Karpas-422 (cell line): ENCODE measurements at regions not wholly inside any gene's neighbourhood (a gene's known extent, or its start where the extent isn't known, plus 50 kb on each side); places are given as distances from the start of the nearest gene placed in this dataset.

ENCODE experiments used
- DNase-seq: peaks from one replicate; pipeline ENCODE4 v3.0.0-alpha.2; 2015
- H2AFZ ChIP-seq: fragments of 200-600 bp; sonication (generic); 2 replicates; pipeline ENCODE4 v1.6.1; 2014; ENCODE audit warnings: antibody characterized with exemption, low read length, mixed read lengths
- H3K27ac ChIP-seq: fragments of 200-600 bp; sonication (generic); 2 replicates; pipeline ENCODE4 v1.5.1; 2014; ENCODE audit warnings: mild to moderate bottlenecking, low read length, moderate library complexity
- H3K27me3 ChIP-seq: fragments of 200-600 bp; sonication (generic); 2 replicates; pipeline ENCODE4 v1.6.1; 2014; ENCODE audit warnings: low read length, mixed read lengths
- H3K36me3 ChIP-seq: fragments of 200-600 bp; sonication (generic); 2 replicates; pipeline ENCODE4 v1.6.1; 2014; ENCODE audit warnings: low read length, mixed read lengths; ENCODE audit not compliant: insufficient read depth
- H3K4me1 ChIP-seq: fragments of 200-600 bp; sonication (generic); 2 replicates; pipeline ENCODE4 v1.6.1; 2014; ENCODE audit warnings: mild to moderate bottlenecking, low read length, mixed read lengths
- H3K4me2 ChIP-seq: fragments of 200-600 bp; sonication (generic); 2 replicates; pipeline ENCODE4 v1.6.1; 2014; ENCODE audit warnings: low read length, low read depth, mild to moderate bottlenecking; ENCODE audit not compliant: poor library complexity, severe bottlenecking
- H3K4me3 ChIP-seq: fragments of 200-600 bp; sonication (generic); 2 replicates; pipeline ENCODE4 v1.5.1; 2014; ENCODE audit warnings: mild to moderate bottlenecking, antibody characterized with exemption, low read length, mixed read lengths
- H3K79me2 ChIP-seq: fragments of 200-600 bp; sonication (generic); 2 replicates; pipeline ENCODE4 v1.6.1; 2014; ENCODE audit warnings: mild to moderate bottlenecking, low read length, mixed read lengths
- H3K9ac ChIP-seq: fragments of 200-600 bp; sonication (generic); 2 replicates; pipeline ENCODE4 v1.6.0; 2014; ENCODE audit warnings: low read length
- H3K9me2 ChIP-seq: fragments of 200-600 bp; sonication (generic), shearing (Covaris generic); replicated peaks from 2 replicates; pipeline ENCODE4 v1.6.0; 2014; ENCODE audit warnings: mild to moderate bottlenecking, low read length, moderate library complexity; ENCODE audit not compliant: insufficient read depth
- H3K9me3 ChIP-seq: fragments of 300-700, 200-600 bp; sonication (generic); 2 replicates; pipeline ENCODE4 v1.6.1; 2014; ENCODE audit warnings: low read length, mixed read lengths
- H4K20me1 ChIP-seq: fragments of 200-600 bp; sonication (generic); 2 replicates; pipeline ENCODE4 v1.6.1; 2014; ENCODE audit warnings: mild to moderate bottlenecking, antibody characterized with exemption, low read length, low read depth; ENCODE audit not compliant: insufficient read depth

- no peak overlapping the region for H3K27ac ChIP-seq
- H3K4me1 ChIP-seq = no peaks in the 10 kb centered on the region
- no peak overlapping the region for H3K9ac ChIP-seq
- no peaks in the 10 kb centered on the region for H4K20me1 ChIP-seq
- H2AFZ ChIP-seq = no peak overlapping the region
- H3K4me2 ChIP-seq = no peak overlapping the region
- H3K9me3 ChIP-seq = no peaks in the 10 kb centered on the region
- H3K36me3 ChIP-seq = no peaks in the 10 kb centered on the region
- no peak overlapping the region for H3K4me3 ChIP-seq
- no peaks in the 10 kb centered on the region for H3K9me2 ChIP-seq
- no peaks in the 10 kb centered on the region for H3K27me3 ChIP-seq
- H3K79me2 ChIP-seq = no peaks in the 10 kb centered on the region
- no peak for DNase-seq
These were observed 55.8 kb upstream of the EXOC4 start for GRCh38 chr7:133196856-133197612.

- Histone ChIP-seq H3K4me3 (no peak overlapping the region), H3K9me2 (no peaks in the 10 kb centered on the region), H3K9me3 (no peaks in the 10 kb centered on the region), H3K36me3 (no peaks in the 10 kb centered on the region), H3K9ac (no peak overlapping the region), H3K27ac (no peak overlapping the region), H3K27me3 (no peaks in the 10 kb centered on the region), H3K79me2 (no peaks in the 10 kb centered on the region), H3K4me2 (no peak overlapping the region), H3K4me1 (no peaks in the 10 kb centered on the region), H4K20me1 (no peaks in the 10 kb centered on the region), H2AFZ (no peak overlapping the region)
- DNase-seq = no peak
These were observed 54.8 kb upstream of the EXOC4 start for GRCh38 chr7:133197972-133198544.

- no peak overlapping the region for H3K9ac ChIP-seq
- no peaks in the 10 kb centered on the region for H3K27me3 ChIP-seq
- no peaks in the 10 kb centered on the region for H3K79me2 ChIP-seq
- no peaks in the 10 kb centered on the region for H3K9me3 ChIP-seq
- H3K4me1 ChIP-seq = no peaks in the 10 kb centered on the region
- DNase-seq = peak; percentile 23
- H2AFZ ChIP-seq = no peak overlapping the region
- H3K9me2 ChIP-seq = no peaks in the 10 kb centered on the region
- no peak overlapping the region for H3K4me3 ChIP-seq
- H3K27ac ChIP-seq = no peak overlapping the region
- H3K4me2 ChIP-seq = no peak overlapping the region
- H4K20me1 ChIP-seq = no peaks in the 10 kb centered on the region
- no peaks in the 10 kb centered on the region for H3K36me3 ChIP-seq
These were observed 53.0 kb upstream of the EXOC4 start for GRCh38 chr7:133199831-133200230.

- no peaks in the 10 kb centered on the region for H4K20me1 ChIP-seq
- no peak overlapping the region for H3K4me3 ChIP-seq
- DNase-seq = no peak
- no peak overlapping the region for H3K9ac ChIP-seq
- no peak overlapping the region for H3K4me2 ChIP-seq
- no peak overlapping the region for H2AFZ ChIP-seq
- no peaks in the 10 kb centered on the region for H3K9me2 ChIP-seq
- H3K27me3 ChIP-seq = no peaks in the 10 kb centered on the region
- no peak overlapping the region for H3K27ac ChIP-seq
- H3K79me2 ChIP-seq = no peaks in the 10 kb centered on the region
- no peaks in the 10 kb centered on the region for H3K36me3 ChIP-seq
- no peaks in the 10 kb centered on the region for H3K4me1 ChIP-seq
- H3K9me3 ChIP-seq = no peaks in the 10 kb centered on the region
These were observed 51.4 kb upstream of the EXOC4 start for GRCh38 chr7:133201470-133201869.

GRCh38 chr7:133202942-133203341 is 49.9 kb upstream of the EXOC4 start:
- H3K4me2 ChIP-seq = no peak overlapping the region
- H3K9me3 ChIP-seq = no peaks in the 10 kb centered on the region
- no peaks in the 10 kb centered on the region for H3K36me3 ChIP-seq
- no peaks in the 10 kb centered on the region for H3K4me1 ChIP-seq
- no peak overlapping the region for H3K4me3 ChIP-seq
- H3K9ac ChIP-seq = no peak overlapping the region
- no peak overlapping the region for H2AFZ ChIP-seq
- no peaks in the 10 kb centered on the region for H3K27me3 ChIP-seq
- no peak for DNase-seq
- no peak overlapping the region for H3K27ac ChIP-seq
- H4K20me1 ChIP-seq = no peaks in the 10 kb centered on the region
- no peaks in the 10 kb centered on the region for H3K79me2 ChIP-seq
- no peaks in the 10 kb centered on the region for H3K9me2 ChIP-seq
